ENCODE measurements at regions not wholly inside any gene's neighbourhood (a gene's known extent, or its start where the extent isn't known, plus 50 kb on each side); places are given as distances from the start of the nearest gene placed in this dataset.

GRCh38 chr11:69557266-69557665, 75.8 kb downstream of the LINC01488 start (continued):
- TF ChIP-seq POLR2AphosphoS5 (IDR thresholded peaks at IDR 0.05; ENCODE audit: low read depth, low read length), result no peak
- TF ChIP-seq NRF1 (IDR thresholded peaks at IDR 0.05; ENCODE audit: low read depth, low read length), result no peak
- TF ChIP-seq PBX3 (IDR thresholded peaks at IDR 0.05), result no peak
- TF ChIP-seq, protein P1, sequence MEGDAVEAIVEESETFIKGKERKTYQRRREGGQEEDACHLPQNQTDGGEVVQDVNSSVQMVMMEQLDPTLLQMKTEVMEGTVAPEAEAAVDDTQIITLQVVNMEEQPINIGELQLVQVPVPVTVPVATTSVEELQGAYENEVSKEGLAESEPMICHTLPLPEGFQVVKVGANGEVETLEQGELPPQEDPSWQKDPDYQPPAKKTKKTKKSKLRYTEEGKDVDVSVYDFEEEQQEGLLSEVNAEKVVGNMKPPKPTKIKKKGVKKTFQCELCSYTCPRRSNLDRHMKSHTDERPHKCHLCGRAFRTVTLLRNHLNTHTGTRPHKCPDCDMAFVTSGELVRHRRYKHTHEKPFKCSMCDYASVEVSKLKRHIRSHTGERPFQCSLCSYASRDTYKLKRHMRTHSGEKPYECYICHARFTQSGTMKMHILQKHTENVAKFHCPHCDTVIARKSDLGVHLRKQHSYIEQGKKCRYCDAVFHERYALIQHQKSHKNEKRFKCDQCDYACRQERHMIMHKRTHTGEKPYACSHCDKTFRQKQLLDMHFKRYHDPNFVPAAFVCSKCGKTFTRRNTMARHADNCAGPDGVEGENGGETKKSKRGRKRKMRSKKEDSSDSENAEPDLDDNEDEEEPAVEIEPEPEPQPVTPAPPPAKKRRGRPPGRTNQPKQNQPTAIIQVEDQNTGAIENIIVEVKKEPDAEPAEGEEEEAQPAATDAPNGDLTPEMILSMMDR (IDR thresholded peaks at IDR 0.05), result no peak

- Histone ChIP-seq H3K27me3 (ENCODE audit: insufficient read depth) (no peaks in the 10 kb centered on the region), H3K9ac (no peak overlapping the region), H3K9me2 (no peaks in the 10 kb centered on the region), H3K4me1 (ENCODE audit: control insufficient read depth in 1 of 2, insufficient read depth in 2 of 2, low read depth in 1 of 2, low read length in 1 of 2) (no peaks in the 10 kb centered on the region), H3K27ac (ENCODE audit: low read depth in 2 of 2, low read length in 1 of 2) (no peak overlapping the region), H3K4me3 (ENCODE audit: low read depth in 2 of 2, low read length in 1 of 2) (no peak overlapping the region), H3K9me3 (no peaks in the 10 kb centered on the region), H3K4me2 (no peak overlapping the region), H3K79me2 (ENCODE audit: insufficient read depth) (no peaks in the 10 kb centered on the region), H3F3A (replicated peaks; ENCODE audit: insufficient read depth) (peaks cover 4% of the 10 kb centered on the region), H4K20me1 (ENCODE audit: insufficient read depth) (no peaks in the 10 kb centered on the region), H2AFZ (ENCODE audit: low read depth) (no peak overlapping the region), H3K36me3 (replicated peaks in 1 of 2; ENCODE audit: control insufficient read depth in 1 of 2, insufficient read depth in 2 of 2, low read length in 1 of 2) (no peaks in the 10 kb centered on the region)
- WGBS (ENCODE audit: low lambda C conversion rate), result 82% methylated on average over 12 of the region's 12 CpGs
- no peak for TF ChIP-seq YY1 (IDR thresholded peaks at IDR 0.05; ENCODE audit: low read depth)
- TF ChIP-seq MXI1 (IDR thresholded peaks at IDR 0.05; ENCODE audit: low read depth, low read length), result no peak
- no peak for TF ChIP-seq FOXJ3 (CRISPR knock-in tag; IDR thresholded peaks at IDR 0.05)
- no peak for TF ChIP-seq POLR2AphosphoS5 (IDR thresholded peaks at IDR 0.05; ENCODE audit: low read depth, low read length)
- no peak for TF ChIP-seq GABPA (IDR thresholded peaks at IDR 0.05; ENCODE audit: low read depth)
- TF ChIP-seq TAF1 (IDR thresholded peaks at IDR 0.05; ENCODE audit: borderline replicate concordance, low read depth, low read length), result no peak
- no peak for TF ChIP-seq USF1 (IDR thresholded peaks at IDR 0.05; ENCODE audit: borderline replicate concordance, low read depth)
- TF ChIP-seq FOXM1 (IDR thresholded peaks at IDR 0.05; ENCODE audit: low read depth), result no peak
- TF ChIP-seq ZBTB33 (IDR thresholded peaks at IDR 0.05; ENCODE audit: borderline replicate concordance, low read depth), result no peak
- TF ChIP-seq RFX5 (IDR thresholded peaks at IDR 0.05; ENCODE audit: low read length), result no peak
- no peak for TF ChIP-seq CHD2 (IDR thresholded peaks at IDR 0.05; ENCODE audit: low read length, partially characterized antibody)
- no peak for TF ChIP-seq TEAD4 (IDR thresholded peaks at IDR 0.05; ENCODE audit: borderline replicate concordance, insufficient read depth)
- ChIA-PET CTCF (interaction anchor here (1.0 to 1.1 kb wide), 2 partner anchors 112 to 457 kb away, joined by 3 to 4 read pairs; no protein-coding TSS in a partner anchor), POLR2A (no interaction called here)
- DNase-seq, result no peak
Measured at GRCh38 chr11:69558519-69558941, 77.1 kb downstream of the LINC01488 start.
